Thyroid gland (tissue), 4 donors: ENCODE measurements at regions not wholly inside any gene's neighbourhood (a gene's known extent, or its start where the extent isn't known, plus 50 kb on each side); places are given as distances from the start of the nearest gene placed in this dataset.

Experiments
- DNase-seq, 2 donors: peaks; one replicate each; pipeline ENCODE4 v3.0.0-alpha.2; 2019
- H3K27ac ChIP-seq, 3 donors: fragments of 200-600 bp; sonication (generic); 1 replicate in 2 of 3; 2 replicates in 1 of 3; pipeline ENCODE4 v1.5.1; 2016 to 2019; ENCODE audit warnings: mild to moderate bottlenecking in 1 of 3, moderate library complexity in 1 of 3
- H3K27me3 ChIP-seq: fragments of 200-600 bp; sonication (generic); one replicate; pipeline ENCODE4 v1.5.1; 2019
- H3K36me3 ChIP-seq, 2 donors: fragments of 200-600 bp; sonication (generic); one replicate each; pipeline ENCODE4 v1.5.1; 2016 to 2019
- H3K4me1 ChIP-seq, 2 donors: fragments of 200-600 bp; sonication (generic); one replicate each; pipeline ENCODE4 v1.5.1; 2017 to 2019
- H3K4me3 ChIP-seq, 3 donors: fragments of 200-600 bp; sonication (generic); replicated peaks in 1 of 3; 1 replicate in 2 of 3; 2 replicates in 1 of 3; pipeline ENCODE4 v1.5.1; 2016; ENCODE audit warnings: mild to moderate bottlenecking in 1 of 3
- H3K9me3 ChIP-seq: fragments of 200-600 bp; sonication (generic); one replicate; pipeline ENCODE4 v1.5.1; 2017
- CTCF ChIP-seq, 6 experiments: fragments of 200-600 bp in 3 of 6; fragments of 450-650 bp in 3 of 6; sonication (generic) in 3 of 6; IDR thresholded peaks; one replicate each; pipeline ENCODE4 v1.5.1; 2016 to 2019; ENCODE audit warnings: antibody characterized with exemption in 6 of 6, mild to moderate bottlenecking in 2 of 6, inconsistent platforms in 1 of 6, moderate library complexity in 1 of 6
- POLR2A ChIP-seq, 2 donors: fragments of 450-650 bp; IDR thresholded peaks; one replicate each; pipeline ENCODE4 v1.6.1; 2017; ENCODE audit warnings: antibody characterized with exemption in 2 of 2, mild to moderate bottlenecking in 2 of 2, moderate library complexity in 1 of 2
- WGBS, 2 donors: methylation state at CpG; one replicate each; pipeline ENCODE4 v1.1.5; 2017; 5-methylcytosine and 5-hydroxymethylcytosine counted together
- intact Hi-C: fragments of 100-400 bp; cut with DNase I; formaldehyde crosslinking; loops from one replicate; pipeline ENCODE4 v1.15.1; 2023

- 53 to 58% methylated on average over 12 of the region's 12 CpGs for WGBS, 2 donors
- H3K27ac ChIP-seq: no peak overlapping the region
- no peaks in the 10 kb centered on the region for H3K27me3 ChIP-seq
- no peak overlapping the region for H3K4me3 ChIP-seq
- no peaks in the 10 kb centered on the region for H3K9me3 ChIP-seq
- intact Hi-C loops: no loop called here
- H3K4me1 ChIP-seq: no peaks in the 10 kb centered on the region
- TF ChIP-seq CTCF (IDR thresholded peaks at IDR 0.05) (no peak), POLR2A (IDR thresholded peaks at IDR 0.05) (no peak)
- H3K36me3 ChIP-seq: no peaks in the 10 kb centered on the region
- DNase-seq: no peak
Observed at GRCh38 chr10:3312403-3312940, 139.9 kb upstream of the PITRM1 start.

DNA sequence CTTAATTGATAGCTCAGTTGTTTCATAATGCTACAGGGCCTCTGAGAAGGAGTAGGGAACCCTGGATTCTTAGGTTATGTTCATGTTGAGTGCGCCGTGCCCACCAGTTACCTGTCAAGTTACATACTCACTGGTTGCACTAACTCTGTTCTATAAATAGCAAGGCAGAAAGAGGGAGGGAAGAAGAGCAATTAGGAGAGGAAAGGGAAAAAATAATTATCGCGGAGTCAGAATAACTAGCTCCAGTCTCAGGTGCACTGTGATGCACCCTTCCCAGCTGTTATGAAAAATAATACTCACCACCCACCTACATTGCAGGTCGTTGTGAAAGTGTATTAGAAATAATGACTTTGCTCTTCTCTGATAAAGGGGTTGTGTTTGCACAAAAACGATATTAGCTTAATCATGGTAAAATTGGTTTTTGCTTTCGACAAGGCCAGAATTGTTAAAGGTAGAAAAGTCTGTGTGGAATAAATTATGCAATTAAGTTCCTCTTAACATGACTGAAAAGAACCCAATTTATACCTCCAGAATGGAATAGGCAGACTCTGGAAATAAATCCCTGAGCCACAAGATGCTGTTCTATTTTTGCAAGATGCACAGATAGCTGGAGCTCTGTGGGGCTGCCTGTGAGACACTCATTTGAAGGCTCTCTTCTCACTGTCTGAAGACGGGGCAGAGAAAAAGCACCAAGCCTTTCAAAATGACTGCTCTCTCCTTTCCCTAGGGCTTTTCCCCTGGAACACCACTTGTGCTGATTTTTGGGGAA lies 137.6 kb upstream of the PITRM1 start:
- no peak for DNase-seq
- no peaks in the 10 kb centered on the region for H3K9me3 ChIP-seq
- no peak overlapping the region for H3K27ac ChIP-seq
- no peak overlapping the region for H3K4me3 ChIP-seq
- WGBS, 2 donors: 78% methylated on average over 8 of the region's 8 CpGs
- H3K36me3 ChIP-seq: no peaks in the 10 kb centered on the region
- intact Hi-C loops: no loop called here
- H3K27me3 ChIP-seq: no peaks in the 10 kb centered on the region
- TF ChIP-seq CTCF (IDR thresholded peaks at IDR 0.05): no peak
- TF ChIP-seq POLR2A (IDR thresholded peaks at IDR 0.05): no peak
- no peaks in the 10 kb centered on the region for H3K4me1 ChIP-seq

GRCh38 chr10:3306050-3306449 lies 133.5 kb upstream of the PITRM1 start:
- TF ChIP-seq CTCF (IDR thresholded peaks at IDR 0.05) (no peak), POLR2A (IDR thresholded peaks at IDR 0.05) (no peak)
- Histone ChIP-seq H3K9me3 (no peaks in the 10 kb centered on the region), H3K27ac (no peak overlapping the region), H3K36me3 (no peaks in the 10 kb centered on the region), H3K4me3 (no peak overlapping the region), H3K27me3 (no peaks in the 10 kb centered on the region), H3K4me1 (no peaks in the 10 kb centered on the region)
- WGBS, 2 donors: 96 to 97% methylated on average over 2 of the region's 2 CpGs
- intact Hi-C loops: no loop called here
- no peak for DNase-seq

- no peak for TF ChIP-seq POLR2A (IDR thresholded peaks at IDR 0.05)
- TF ChIP-seq CTCF (IDR thresholded peaks at IDR 0.05): no peak
- intact Hi-C loops: no loop called here
- H3K4me1 ChIP-seq: no peaks in the 10 kb centered on the region
- no peak for DNase-seq
- 85 to 87% methylated on average over 14 of the region's 14 CpGs for WGBS, 2 donors
- no peak overlapping the region for H3K27ac ChIP-seq
- no peaks in the 10 kb centered on the region for H3K36me3 ChIP-seq
- no peaks in the 10 kb centered on the region for H3K9me3 ChIP-seq
- no peak overlapping the region for H3K4me3 ChIP-seq
- H3K27me3 ChIP-seq: no peaks in the 10 kb centered on the region
Observed at GRCh38 chr10:3295582-3296151, 123.1 kb upstream of the PITRM1 start.

GRCh38 chr10:3294919-3295581 lies 122.5 kb upstream of the PITRM1 start:
- TF ChIP-seq CTCF (IDR thresholded peaks at IDR 0.05) (no peak), POLR2A (IDR thresholded peaks at IDR 0.05) (no peak)
- H3K4me1 ChIP-seq: no peaks in the 10 kb centered on the region
- intact Hi-C loops: no loop called here
- 69 to 70% methylated on average over 14 of the region's 14 CpGs for WGBS, 2 donors
- no peaks in the 10 kb centered on the region for H3K9me3 ChIP-seq
- H3K36me3 ChIP-seq: no peaks in the 10 kb centered on the region
- no peak overlapping the region for H3K27ac ChIP-seq
- no peak overlapping the region for H3K4me3 ChIP-seq
- no peak for DNase-seq
- no peaks in the 10 kb centered on the region for H3K27me3 ChIP-seq
